ENCODE measurements at regions not wholly inside any gene's neighbourhood (a gene's known extent, or its start where the extent isn't known, plus 50 kb on each side); places are given as distances from the start of the nearest gene placed in this dataset.

GRCh38 chr22:47929073-47929472 is 1166.6 kb downstream of the TBC1D22A start:
- no peak for TF ChIP-seq CTCF (IDR thresholded peaks at IDR 0.05)
- H3K27ac Mint-ChIP-seq = no peak overlapping the region
- peaks cover 85% of the 10 kb centered on the region for H3K9me3 Mint-ChIP-seq
- H3K36me3 Mint-ChIP-seq (ENCODE audit: low read depth) = peaks cover 17% of the 10 kb centered on the region; the same call in 1 of the 2 replicates
- H3K4me1 Mint-ChIP-seq (ENCODE audit: low read depth) = no peaks in the 10 kb centered on the region
- no peaks in the 10 kb centered on the region for H3K27me3 Mint-ChIP-seq (ENCODE audit: insufficient read depth)
- DNase-seq = no peak
- no peak overlapping the region for H3K4me3 Mint-ChIP-seq

- Mint-ChIP-seq H3K9me3 (peaks cover 85% of the 10 kb centered on the region), H3K27ac (no peak overlapping the region), H3K36me3 (ENCODE audit: low read depth) (peaks cover 20% of the 10 kb centered on the region; the same call in 1 of the 2 replicates), H3K4me1 (ENCODE audit: low read depth) (no peaks in the 10 kb centered on the region), H3K4me3 (no peak overlapping the region), H3K27me3 (ENCODE audit: insufficient read depth) (no peaks in the 10 kb centered on the region)
- no peak for TF ChIP-seq CTCF (IDR thresholded peaks at IDR 0.05)
- DNase-seq = no peak
Measured at GRCh38 chr22:47928631-47929030, 1166.2 kb downstream of the TBC1D22A start.

- no peak for TF ChIP-seq CTCF (IDR thresholded peaks at IDR 0.05)
- Mint-ChIP-seq H3K27ac (no peak overlapping the region), H3K4me3 (no peak overlapping the region), H3K4me1 (ENCODE audit: low read depth) (no peaks in the 10 kb centered on the region), H3K36me3 (ENCODE audit: low read depth) (peaks cover 21% of the 10 kb centered on the region; the same call in 1 of the 2 replicates), H3K9me3 (peaks cover 88% of the 10 kb centered on the region), H3K27me3 (ENCODE audit: insufficient read depth) (no peaks in the 10 kb centered on the region)
- DNase-seq = no peak
Measured at GRCh38 chr22:47927648-47928210, 1165.3 kb downstream of the TBC1D22A start.

GRCh38 chr22:47923011-47923427 is 1160.6 kb downstream of the TBC1D22A start:
- no peak for DNase-seq
- peaks cover 90% of the 10 kb centered on the region for H3K9me3 Mint-ChIP-seq
- H3K4me3 Mint-ChIP-seq = no peak overlapping the region
- H3K4me1 Mint-ChIP-seq (ENCODE audit: low read depth) = no peaks in the 10 kb centered on the region
- peaks cover 4% of the 10 kb centered on the region; the same call in 1 of the 2 replicates for H3K27me3 Mint-ChIP-seq (ENCODE audit: insufficient read depth)
- no peak overlapping the region for H3K27ac Mint-ChIP-seq
- no peak for TF ChIP-seq CTCF (IDR thresholded peaks at IDR 0.05)
- H3K36me3 Mint-ChIP-seq (ENCODE audit: low read depth) = peaks cover 21% of the 10 kb centered on the region

- H3K9me3 Mint-ChIP-seq = peaks cover 87% of the 10 kb centered on the region
- H3K27ac Mint-ChIP-seq = no peak overlapping the region
Measured at GRCh38 chr22:47921906-47922305, 1159.5 kb downstream of the TBC1D22A start.

More at GRCh38 chr22:47921906-47922305, 1159.5 kb downstream of the TBC1D22A start:
- Mint-ChIP-seq H3K36me3 (ENCODE audit: low read depth) (peaks cover 13% of the 10 kb centered on the region), H3K4me3 (no peak overlapping the region), H3K4me1 (ENCODE audit: low read depth) (no peaks in the 10 kb centered on the region), H3K27me3 (ENCODE audit: insufficient read depth) (peaks cover 4% of the 10 kb centered on the region; the same call in 1 of the 2 replicates)
- DNase-seq = no peak
- no peak for TF ChIP-seq CTCF (IDR thresholded peaks at IDR 0.05)
